BJ (cell line): ENCODE measurements at regions not wholly inside any gene's neighbourhood (a gene's known extent, or its start where the extent isn't known, plus 50 kb on each side); places are given as distances from the start of the nearest gene placed in this dataset.

ENCODE experiments used
- CTCF ChIA-PET: fragments of 350-600 bp; formaldehyde crosslinking; extraction: SDS; loops from one replicate; lab custom pipeline; 2021; ENCODE audit warnings: antibody characterized with exemption, inconsistent platforms; lab: Yijun Ruan, JAX
- POLR2A ChIA-PET: fragments of 300-600 bp; sonication (Branson Sonifier 250); formaldehyde crosslinking; extraction: SDS; loops from one replicate; lab custom pipeline; 2021; ENCODE audit warnings: antibody characterized with exemption; lab: Charles Lee
- DNase-seq: peaks from one replicate; pipeline ENCODE4 v3.0.0-alpha.2; 2011; ENCODE audit warnings: low read depth
- H3K27me3 ChIP-seq: 2 replicates; pipeline ENCODE4 v1.6.0; 2011; ENCODE audit warnings: low read length; ENCODE audit not compliant: control insufficient read depth, insufficient read depth
- H3K36me3 ChIP-seq: 2 replicates; pipeline ENCODE4 v1.5.1; 2011; ENCODE audit warnings: low read length; ENCODE audit not compliant: control insufficient read depth, insufficient read depth
- H3K4me3 ChIP-seq: 2 replicates; pipeline ENCODE4 v1.5.1; 2011; ENCODE audit warnings: low read depth, mild to moderate bottlenecking, control low read depth, low read length
- TF ChIP-seq, protein P1 (sequence below): IDR thresholded peaks from 2 replicates; pipeline ENCODE4 v1.5.1; 2011; ENCODE audit warnings: low read depth, mild to moderate bottlenecking, control low read depth, inconsistent platforms, low read length, moderate library complexity; ENCODE audit not compliant: insufficient read depth

DNA sequence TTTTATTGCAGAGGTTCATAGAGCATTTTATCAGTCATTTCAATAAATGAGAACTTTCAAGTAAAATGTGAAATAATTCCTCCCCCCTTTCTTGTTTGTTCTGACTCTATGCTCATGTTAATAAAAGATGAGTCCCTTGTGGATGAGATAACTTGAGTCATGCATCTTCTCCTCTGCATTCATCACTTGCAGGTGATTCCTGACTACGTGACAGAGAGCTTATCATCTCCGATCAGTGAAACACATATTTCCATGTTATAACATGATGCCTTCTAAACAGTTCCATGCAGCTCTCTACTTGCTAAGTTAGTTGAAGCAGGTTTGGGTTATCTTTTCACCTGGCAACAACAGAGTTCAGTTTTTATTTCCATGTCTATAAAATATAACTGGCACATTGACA, 160.1 kb upstream of the ANKRD50 start:
- TF ChIP-seq, protein P1, sequence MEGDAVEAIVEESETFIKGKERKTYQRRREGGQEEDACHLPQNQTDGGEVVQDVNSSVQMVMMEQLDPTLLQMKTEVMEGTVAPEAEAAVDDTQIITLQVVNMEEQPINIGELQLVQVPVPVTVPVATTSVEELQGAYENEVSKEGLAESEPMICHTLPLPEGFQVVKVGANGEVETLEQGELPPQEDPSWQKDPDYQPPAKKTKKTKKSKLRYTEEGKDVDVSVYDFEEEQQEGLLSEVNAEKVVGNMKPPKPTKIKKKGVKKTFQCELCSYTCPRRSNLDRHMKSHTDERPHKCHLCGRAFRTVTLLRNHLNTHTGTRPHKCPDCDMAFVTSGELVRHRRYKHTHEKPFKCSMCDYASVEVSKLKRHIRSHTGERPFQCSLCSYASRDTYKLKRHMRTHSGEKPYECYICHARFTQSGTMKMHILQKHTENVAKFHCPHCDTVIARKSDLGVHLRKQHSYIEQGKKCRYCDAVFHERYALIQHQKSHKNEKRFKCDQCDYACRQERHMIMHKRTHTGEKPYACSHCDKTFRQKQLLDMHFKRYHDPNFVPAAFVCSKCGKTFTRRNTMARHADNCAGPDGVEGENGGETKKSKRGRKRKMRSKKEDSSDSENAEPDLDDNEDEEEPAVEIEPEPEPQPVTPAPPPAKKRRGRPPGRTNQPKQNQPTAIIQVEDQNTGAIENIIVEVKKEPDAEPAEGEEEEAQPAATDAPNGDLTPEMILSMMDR = no peak
- Histone ChIP-seq H3K27me3 (no peaks in the 10 kb centered on the region), H3K36me3 (no peaks in the 10 kb centered on the region), H3K4me3 (no peak overlapping the region)
- ChIA-PET CTCF (no interaction called here), POLR2A (no interaction called here)
- DNase-seq = no peak

DNA sequence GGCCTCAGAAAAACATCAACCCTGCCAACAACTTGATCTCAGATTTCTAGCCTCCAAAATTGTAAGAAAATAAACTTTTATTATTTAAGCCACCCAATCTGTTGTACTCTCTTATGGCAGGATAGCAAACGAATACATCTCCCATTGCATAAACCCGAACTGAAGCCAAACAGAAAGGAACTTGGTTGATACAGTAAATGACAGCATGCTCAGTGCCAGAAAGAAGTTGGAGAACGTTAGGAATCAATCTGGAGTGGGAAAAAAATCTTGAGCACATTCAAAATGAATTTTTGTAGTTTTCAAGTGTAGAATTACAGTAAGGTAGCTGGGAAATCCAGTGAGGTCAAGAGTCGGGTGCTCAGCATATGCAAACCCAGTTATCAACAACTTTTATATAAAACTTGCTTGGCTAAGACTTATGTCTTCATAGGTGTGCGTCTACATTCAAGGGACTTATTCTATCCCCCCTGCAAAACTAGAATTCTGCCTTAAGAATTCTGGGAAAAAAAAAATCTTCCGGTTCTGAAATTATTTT, 157.5 kb upstream of the ANKRD50 start:
- ChIA-PET CTCF (interaction anchor here (0.7 kb wide), 1 partner anchor 151 kb away, joined by 3 read pairs; no protein-coding TSS in a partner anchor), POLR2A (no interaction called here)
- Histone ChIP-seq H3K27me3 (no peaks in the 10 kb centered on the region), H3K36me3 (no peaks in the 10 kb centered on the region), H3K4me3 (no peak overlapping the region)
- DNase-seq = no peak
- TF ChIP-seq, protein P1 = no peak

DNA sequence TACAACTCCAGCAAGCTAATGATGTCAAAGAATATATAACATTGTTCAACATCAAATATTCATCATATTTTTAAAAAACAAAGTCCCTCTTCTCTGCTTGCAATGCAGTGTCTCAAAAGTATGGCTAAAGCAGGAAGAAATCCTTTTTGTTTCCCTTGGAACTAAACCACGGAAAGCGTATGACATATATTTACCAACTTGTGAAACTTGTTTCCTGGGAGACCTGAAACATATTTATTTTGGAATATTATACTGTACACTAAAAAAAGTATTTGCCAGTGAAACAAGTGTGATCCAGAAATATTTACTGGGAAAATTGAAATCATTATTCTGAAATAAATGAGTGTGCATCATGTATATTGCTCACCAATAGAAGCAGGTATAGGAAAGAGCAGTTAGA, 156.0 kb upstream of the ANKRD50 start:
- ChIA-PET POLR2A (no interaction called here), CTCF (no interaction called here)
- H3K4me3 ChIP-seq = no peak overlapping the region
- TF ChIP-seq, protein P1 = no peak
- DNase-seq = no peak
- H3K27me3 ChIP-seq = no peaks in the 10 kb centered on the region
- H3K36me3 ChIP-seq = no peaks in the 10 kb centered on the region

DNA sequence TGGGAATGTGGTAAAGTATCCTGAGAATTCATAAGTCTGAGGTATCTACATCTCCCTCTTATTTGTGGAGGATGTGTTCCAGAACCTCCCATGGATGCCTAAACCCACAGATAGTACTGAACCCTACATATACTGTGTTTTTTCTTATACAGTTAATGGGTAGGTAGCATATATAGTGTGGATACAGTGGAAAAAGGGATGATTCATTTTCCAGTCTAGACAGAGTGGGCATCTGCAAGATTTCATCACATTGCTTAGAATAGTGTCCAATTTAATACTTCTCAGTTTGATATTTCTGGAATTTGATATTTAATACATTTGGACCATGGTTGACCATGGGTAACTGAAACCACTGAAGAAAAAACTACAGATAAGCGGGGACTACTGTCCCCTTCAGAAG, 155.0 kb upstream of the ANKRD50 start:
- TF ChIP-seq, protein P1 = no peak
- no peak for DNase-seq

DNA sequence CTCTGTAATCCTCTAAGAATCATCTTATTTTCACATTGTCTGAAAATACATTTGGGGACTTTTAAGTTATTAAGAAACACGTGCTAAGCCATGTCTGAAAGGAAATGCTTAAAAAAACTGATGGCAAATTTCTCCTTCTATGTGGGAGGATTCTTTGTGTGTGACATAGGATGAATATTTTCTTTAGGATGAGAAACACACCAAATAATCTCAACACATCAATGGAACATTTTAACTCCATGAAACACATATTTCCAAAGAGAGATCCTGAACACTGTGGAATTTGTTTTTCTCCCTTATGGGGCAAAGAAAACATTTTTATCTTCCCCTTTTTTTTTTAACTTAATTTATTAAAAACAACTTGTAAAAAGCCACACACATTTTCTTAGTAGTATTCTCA, 153.8 kb upstream of the ANKRD50 start:
- CTCF ChIA-PET = no interaction called here
- no peaks in the 10 kb centered on the region for H3K36me3 ChIP-seq
- POLR2A ChIA-PET = no interaction called here

More for the DNA sequence above, 155.0 kb upstream of the ANKRD50 start:
- ChIA-PET POLR2A (no interaction called here), CTCF (no interaction called here)
- Histone ChIP-seq H3K27me3 (no peaks in the 10 kb centered on the region), H3K36me3 (no peaks in the 10 kb centered on the region), H3K4me3 (no peak overlapping the region)

More for the DNA sequence above, 153.8 kb upstream of the ANKRD50 start:
- TF ChIP-seq, protein P1 = no peak
- Histone ChIP-seq H3K27me3 (no peaks in the 10 kb centered on the region), H3K4me3 (no peak overlapping the region)
- DNase-seq = no peak
